HG03064 (cell line): ENCODE measurements at regions not wholly inside any gene's neighbourhood (a gene's known extent, or its start where the extent isn't known, plus 50 kb on each side); places are given as distances from the start of the nearest gene placed in this dataset.
A peak's percentile ranks its signal among the peaks of the same experiment; 100 is the strongest.

Source experiments
- ATAC-seq: cut with Tn5 transposase; IDR thresholded peaks from one replicate; pipeline ENCODE4 v1.9.1; 2021; ENCODE audit warnings: low read depth; ENCODE audit not compliant: unreplicated experiment

DNA sequence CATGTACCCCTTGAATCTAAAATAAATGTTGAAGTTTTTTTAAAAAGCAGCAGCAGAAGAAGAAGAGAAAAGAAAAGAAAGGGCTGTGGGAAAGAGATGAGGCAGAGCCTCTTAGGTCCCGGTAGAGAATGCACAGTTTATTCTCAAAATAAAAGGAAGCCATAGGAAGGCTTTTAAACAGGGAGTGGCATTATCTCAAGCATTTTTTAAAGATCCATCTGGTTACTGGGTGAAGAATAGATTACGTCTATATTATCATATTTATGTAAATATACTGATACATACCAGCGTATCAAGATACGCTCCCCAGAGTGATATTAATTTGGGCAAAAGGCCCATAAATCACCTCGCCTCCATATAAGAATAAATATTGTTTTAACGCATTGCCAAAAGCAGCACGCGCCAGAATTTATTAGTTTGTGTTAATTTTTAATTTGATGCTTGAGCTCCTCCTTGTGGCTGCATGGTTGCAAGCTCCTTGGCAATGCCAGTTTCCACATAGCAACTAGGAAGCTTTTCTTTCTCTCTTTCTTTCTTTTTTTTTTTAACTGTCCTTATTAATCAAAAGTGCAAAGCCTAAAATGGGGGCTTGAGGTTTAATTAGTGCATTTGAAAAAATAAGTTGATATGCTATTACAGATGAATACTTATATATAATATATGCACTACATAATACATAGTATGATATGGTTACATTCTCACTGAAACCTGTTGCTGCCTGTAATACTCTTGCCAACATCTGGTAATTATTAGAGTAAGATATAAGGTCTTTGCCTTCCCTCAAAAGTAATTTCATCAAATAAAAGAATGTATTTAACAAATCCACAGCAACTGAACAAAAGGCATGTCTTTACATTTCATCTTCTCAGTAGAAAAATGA is 242.8 kb upstream of the UBE2E2 start:
- ATAC-seq, result peak; percentile 48

DNA sequence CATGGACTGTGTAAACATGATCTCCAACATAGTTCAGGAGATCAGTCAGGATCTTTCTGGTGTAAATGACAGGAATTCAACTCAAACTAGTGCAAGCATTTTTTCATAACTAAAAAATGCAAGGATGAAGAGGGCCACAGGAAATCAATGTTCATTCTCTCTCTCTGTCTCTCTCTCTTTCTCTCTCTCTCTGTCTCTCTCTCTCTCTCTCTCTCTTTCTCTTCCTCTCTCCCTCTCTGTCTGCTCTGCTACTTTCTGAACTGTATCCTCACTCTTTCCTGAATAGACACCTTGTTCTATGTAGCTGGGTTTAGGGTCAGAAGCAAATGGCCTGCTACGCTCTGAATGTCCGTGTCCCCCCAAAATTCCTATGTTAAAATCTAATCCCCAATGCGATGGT is 240.9 kb upstream of the UBE2E2 start:
- no peak for ATAC-seq

DNA sequence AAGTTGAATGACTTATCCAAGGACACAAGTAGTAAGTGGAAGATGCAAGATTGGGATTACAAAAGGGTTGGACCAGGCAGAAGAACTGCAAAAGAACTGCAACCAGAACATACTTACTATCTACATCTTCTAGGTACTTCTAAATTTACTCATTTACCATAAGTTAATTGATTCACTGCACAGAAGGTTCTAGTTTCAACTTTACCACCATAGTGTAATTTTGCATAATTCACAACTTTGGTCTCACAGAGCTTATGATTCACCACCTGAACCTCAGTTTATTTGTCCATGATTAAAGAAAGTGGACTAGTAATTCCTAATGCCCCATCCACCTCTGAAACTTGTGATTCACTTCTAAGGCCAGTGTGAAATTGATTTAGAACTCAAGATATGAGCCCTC is 236.8 kb upstream of the UBE2E2 start:
- no peak for ATAC-seq

DNA sequence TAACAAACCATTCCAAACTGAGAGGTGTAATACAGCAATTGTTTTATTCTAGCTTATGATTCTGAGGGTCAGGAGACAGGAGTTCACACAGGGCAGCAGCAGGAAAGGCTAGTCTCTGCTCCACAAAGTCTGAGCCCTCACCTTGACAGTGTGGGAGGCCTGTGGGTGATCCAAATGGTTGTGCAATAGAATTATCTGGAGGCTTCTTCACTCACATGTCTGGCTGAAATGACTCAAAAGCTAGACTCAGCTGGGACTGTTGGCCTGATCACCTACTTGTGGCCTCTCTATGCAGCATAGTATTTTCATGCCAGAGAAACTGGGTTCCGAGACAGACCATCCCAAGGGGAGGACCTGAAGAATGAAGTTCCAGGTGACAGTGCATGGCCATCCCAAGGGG is 233.9 kb upstream of the UBE2E2 start:
- no peak for ATAC-seq

DNA sequence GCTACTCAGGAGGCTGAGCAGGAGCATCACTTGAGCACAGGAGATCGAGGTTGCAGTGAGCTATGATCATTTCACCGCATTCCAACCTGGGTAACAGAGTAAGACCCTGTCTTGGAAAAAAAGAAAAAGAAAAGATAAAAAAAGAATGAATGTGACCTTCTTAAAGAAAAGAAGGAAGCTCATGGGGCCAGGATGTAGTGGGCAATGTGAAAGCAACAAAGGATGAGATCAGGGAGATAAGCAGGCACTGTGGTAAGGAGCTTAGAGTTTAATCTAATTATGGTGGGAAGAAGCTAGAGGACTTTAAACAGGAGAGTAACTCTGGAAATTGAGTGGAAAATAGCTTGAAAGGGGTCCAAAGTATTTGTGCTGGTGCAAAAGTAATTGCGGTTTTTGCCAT is 231.6 kb upstream of the UBE2E2 start:
- ATAC-seq, result no peak

DNA sequence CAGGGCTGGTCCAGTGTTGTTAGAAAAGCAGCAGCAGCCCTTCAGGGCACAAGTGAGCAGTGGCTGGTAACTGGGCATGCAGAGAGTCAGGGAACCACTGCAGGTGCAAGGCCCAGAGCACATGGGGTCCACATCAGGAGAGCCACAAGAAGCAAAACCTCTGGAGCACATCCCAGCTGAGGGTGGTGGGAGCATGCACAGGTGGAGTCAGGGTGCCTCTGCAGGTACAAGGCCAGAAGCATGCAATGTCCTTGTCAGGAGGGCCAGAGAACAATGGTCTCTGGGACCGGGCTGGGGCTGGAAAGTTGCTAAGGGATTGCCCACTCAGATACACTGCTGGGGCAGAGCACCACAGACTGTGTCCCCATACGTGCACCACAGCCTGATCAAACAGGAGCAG is 226.1 kb upstream of the UBE2E2 start:
- ATAC-seq, result no peak

DNA sequence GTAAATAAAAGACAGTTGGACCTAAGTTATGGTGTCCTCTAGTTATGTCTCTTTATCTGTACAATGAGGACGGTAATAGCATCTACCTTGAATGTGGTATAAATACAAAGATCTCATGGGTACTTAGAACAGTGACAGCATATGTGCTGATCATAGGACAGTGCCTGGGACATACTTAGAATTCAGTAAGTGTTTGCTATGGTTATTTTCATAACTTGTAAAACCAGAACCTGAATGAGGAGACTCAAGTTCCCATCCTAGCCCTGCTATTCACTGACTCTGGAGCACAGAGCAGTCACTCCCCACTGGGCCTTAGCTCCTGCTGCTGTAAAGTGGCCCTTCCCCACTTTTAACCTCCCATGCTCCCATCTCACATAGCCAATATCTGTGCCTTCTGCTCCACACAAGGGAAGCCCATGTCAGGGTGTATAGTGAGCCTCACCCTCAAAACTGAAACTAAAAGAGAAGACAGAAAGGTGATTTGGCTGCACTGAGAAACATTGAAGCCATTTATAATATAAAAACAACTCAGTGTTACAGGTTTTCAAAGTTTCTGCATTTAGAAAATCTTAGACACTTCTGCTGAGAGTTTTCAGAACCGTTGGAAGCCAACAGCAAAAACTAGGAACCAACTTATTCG is 225.4 kb upstream of the UBE2E2 start:
- no peak for ATAC-seq

DNA sequence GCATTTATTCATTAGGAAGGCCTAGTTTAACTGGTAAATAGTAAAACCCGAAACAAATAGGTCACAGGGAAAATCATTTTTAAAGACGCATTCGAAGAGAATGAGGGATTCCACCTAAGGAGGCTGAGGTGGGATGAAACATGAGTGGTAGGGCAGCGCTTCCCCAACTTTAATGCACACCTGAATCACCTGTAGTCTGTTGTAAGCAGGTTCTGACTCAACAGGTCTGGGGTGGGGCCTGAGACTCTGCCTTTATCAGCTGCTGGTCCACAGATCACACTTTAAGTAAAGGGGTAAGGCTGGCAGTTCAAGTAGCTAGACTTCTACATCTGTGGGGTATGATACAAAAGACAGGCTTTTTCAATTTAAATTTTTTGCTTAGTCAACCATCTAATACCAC is 223.5 kb upstream of the UBE2E2 start:
- no peak for ATAC-seq

DNA sequence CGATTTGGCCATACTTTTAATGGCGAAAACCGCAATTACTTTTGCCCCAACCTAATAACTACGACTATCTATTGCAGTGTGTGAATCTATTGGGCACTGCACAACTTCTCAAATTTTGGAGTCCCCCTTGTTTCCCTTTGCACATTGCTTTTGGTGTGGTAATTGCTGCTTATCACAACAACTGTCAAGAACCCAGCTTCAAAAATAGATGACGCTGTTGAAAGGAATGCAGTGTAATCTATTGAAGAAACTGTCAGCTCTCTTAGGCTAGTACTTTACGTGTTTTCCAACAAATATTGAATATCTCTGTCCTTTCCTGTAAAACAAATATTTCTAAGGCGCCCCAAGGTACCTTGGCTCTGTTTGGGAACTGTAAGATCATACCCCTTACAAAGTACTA is 222.8 kb upstream of the UBE2E2 start:
- no peak for ATAC-seq

DNA sequence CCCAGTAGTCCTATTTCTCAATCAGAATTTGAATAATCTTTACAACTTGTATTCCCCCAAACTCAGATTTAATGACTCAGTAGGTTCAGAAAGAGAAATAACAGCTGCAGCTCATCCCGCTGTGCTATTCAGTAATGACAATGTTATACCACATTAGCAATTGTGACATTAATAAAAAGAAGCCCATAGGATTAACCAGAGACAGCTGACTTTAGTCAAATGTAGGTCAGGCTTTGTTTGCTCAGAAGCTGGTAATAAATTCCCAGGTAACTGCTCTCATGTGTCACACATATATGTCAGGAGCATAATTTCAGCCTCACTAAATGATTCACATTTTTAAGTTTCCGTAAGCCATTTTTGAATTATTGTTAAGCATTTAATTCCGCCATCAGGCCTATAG is 222.0 kb upstream of the UBE2E2 start:
- no peak for ATAC-seq

DNA sequence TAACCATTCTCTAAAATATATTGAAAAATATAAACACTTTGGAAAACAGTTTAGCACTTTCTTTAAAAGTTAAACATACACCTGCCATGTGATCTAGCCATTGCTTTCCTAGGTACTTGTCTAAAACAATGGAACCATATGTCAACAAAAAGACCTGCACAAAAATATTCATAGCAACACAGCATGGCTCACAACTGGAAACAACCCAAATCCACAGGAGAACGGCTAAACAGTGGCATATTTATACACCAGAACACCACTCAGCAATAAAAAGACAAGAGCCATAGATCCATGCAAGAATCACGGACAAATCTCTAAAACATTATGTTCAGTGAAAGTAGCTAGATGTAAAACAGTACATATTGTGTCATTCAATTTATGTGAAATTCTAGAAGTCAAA is 221.3 kb upstream of the UBE2E2 start:
- no peak for ATAC-seq

DNA sequence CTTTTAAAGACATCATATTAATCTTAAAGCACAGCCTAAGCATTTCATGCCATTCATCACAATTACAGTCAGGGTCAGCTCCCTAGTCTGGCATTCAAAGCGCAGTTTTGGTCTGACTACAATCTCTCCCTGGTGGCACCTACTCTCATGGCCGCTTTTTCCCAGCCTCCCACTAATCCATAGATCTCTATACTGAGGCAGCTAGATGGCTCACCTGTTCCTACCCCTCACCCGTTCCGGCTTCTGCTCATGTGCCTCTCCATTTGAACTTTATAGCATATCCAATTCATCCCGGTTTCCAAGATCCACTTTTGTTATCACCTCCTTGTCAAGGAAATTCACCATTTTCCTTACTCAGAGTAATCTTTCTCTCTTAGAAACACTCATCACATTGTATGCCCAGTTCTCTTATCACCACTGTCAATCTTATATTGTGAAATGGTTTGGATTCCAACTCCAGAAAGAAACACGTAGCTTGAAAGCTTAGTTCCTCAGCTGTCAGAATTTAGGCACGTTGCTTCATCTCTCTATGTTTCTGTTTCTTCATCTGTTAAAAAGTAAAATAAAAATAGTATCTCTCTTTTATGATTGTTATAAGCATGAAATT is 220.0 kb upstream of the UBE2E2 start:
- no peak for ATAC-seq

DNA sequence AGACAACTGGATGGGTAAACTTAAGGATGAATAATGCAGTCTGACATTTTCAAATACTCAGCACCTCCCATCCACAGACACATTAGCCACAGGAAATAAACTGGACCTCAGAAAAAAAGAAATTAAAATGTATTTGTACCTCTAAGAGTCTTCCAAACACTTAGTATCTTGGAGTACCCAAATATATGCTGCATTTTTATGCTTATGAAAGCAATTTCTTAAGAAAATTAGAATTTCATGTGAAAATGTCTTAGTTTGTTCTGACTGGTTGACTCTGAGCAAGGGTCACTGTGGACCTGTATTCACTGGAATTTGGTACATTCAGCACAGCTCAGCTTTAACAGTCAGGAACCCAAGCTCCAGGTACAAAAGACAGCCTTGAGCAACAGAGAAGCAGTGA is 216.2 kb upstream of the UBE2E2 start:
- no peak for ATAC-seq

DNA sequence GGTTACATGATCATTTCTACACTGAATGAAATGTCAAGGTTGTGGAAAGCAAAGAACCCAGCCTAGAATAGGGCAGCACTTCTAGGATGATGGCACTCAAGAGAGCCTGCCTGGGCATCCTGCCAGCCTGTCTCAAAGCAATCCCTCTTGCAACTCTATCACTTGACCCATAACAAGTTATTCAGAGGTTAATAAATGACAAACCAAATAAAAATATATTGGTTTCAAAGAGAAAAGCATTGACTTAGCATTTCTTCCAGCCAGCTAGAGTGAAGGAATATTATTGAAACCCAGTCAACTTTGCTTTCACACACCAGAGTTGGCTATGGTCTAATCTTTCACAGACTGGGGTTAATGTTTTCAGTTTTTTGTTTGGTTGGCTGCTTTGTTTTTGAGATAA is 214.6 kb upstream of the UBE2E2 start:
- no peak for ATAC-seq

DNA sequence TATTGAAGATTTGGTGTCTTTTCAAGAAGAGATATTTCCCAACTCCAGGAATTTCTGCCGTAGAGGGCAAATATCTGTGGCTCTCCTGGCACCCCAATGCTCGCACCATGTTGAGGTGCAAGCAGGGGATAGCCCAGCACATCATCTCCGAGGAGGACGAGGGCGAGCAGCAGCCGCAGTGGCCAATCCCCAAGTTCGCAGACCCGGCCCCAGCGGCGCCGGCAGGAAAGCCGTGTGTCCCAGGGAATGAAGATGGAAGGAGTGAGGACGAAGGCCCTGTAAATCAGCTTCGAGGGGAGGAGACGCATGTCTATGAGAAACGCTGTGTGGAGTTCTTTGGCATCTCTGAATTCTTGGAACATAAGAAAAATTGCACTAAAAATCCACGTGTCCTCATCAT is 213.4 kb upstream of the UBE2E2 start:
- no peak for ATAC-seq

DNA sequence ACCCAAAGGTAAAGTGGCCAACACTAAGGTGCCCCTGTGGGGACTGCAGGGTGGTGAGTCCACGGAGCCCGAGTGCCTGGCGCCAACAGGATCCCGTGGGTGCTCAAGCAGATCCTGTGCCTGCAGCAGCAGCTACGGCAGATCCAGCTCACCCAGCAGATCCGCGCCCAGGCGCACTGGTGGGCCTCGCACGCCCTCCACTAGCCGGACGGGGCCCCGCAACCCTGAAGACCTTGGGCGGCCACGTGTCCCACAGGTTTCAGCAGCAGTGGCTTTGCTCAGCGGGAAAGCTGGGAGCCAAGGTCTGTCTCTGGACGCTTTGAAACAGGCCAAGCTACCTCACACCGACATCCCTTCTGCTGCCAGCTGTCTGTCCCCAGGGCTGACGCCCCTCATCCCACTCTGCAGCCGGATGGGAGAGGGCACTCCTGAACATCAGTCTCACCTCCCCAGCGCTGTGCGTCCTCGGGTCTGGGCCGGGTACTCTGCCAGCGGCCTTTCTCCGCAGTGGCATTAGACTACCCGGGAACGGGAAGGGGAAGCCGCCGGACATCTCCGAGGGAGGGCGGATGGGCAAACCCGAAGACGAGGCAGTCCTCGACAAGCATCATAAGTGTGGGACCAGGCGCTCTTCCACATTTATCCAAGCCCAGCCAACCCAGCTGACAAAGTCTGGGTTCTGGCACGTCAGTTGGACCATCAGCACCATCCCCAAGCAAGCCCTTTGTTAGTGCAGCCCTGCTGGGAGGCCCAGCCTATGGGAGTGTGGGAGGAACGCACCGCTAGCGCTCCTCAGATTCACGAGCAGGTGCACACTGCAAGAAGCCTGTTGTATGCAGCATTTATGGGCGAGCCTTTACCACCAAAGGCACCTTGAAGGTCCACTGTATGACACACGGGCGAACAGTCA is 212.6 kb upstream of the UBE2E2 start:
- no peak for ATAC-seq

DNA sequence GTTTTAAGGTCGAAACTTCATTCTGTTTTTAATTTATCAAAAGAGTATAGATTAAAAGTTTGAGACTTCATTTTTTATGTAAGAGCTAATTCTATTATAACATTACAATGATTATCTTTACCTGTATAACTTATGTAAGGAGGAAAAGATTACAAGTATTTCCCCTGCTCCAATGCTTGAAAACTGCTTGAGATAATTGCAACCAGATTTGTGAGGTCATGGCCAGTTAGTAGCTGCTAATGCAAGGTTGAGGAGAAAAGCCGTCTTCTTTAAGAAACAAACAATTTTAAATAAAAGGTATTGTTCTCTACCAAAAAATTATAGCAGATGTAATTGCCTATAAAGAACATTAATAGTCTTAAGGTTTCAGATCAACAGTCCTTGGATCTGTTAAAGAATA is 208.3 kb upstream of the UBE2E2 start:
- no peak for ATAC-seq

DNA sequence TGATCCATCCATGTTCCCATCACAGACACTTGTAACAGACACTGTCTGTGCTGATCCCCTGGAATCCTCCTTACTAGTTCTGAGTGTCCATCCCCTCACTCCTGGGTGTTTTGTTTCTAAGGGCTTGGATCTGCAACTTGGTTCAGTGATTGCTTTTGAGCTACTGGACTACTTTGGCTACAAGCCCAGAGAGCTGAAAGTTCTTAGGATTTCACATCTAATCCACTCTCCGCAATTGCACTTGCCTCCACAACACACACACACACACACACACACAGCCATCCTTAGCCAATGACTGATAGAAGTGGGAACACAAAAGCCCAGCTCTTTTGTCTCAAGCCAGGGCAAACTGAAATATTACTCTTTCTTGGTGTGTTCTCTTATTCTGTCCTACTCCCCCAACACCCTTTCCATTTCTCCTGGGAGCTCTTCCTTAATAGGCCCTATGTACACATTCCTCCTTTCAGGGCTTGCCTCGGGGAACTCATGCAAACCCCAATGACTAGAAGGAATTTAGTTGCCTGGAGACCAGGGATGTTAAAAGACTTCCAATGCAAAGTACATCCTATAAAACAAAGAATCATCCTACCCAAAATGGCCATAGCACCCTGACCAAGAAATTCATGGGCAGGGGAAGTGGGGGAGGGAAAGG is 206.1 kb upstream of the UBE2E2 start:
- ATAC-seq, result no peak

DNA sequence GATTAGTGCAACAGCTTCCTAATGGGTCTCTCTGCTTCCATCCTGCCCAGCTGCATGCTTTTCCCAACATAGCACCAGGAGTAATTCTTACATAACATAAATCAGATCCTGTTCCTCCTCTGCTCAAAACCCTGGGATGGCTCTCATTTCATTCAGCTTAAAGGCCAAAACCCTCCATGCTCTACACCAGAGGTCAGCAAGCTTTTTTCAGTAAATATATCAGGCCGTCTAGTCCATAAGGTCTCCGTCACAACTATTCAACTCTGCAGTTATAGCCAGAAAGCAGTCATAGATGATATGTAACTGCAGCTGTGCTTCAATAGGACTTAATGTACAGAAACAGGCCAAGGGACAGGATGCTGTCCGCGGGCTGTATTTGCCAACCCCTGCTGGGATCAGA is 202.8 kb upstream of the UBE2E2 start:
- ATAC-seq, result no peak

DNA sequence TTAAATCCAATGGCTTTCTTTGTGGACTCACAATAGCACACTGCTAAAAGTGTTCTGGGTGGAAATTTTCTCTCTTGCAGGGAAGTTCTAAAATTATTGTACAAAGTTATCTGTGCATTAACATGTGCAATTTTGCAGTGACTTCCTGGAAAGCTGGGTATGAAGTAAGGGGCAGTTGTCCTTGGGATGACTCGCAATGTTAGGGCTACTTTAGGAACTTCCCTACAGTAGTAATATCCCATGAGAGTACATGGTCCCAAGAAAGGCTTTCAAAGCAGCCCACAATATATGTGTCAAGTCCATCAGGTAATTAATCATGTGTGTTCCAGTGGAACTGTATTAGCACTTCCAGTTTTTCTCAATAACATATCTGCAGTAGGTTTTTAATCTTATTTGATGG is 201.0 kb upstream of the UBE2E2 start:
- no peak for ATAC-seq
